HG03432 (cell line): ENCODE measurements at regions not wholly inside any gene's neighbourhood (a gene's known extent, or its start where the extent isn't known, plus 50 kb on each side); places are given as distances from the start of the nearest gene placed in this dataset.

Experiments used
- ATAC-seq: cut with Tn5 transposase; IDR thresholded peaks from one replicate; pipeline ENCODE4 v1.9.1; 2021; ENCODE audit warnings: mild to moderate bottlenecking, moderate library complexity; ENCODE audit not compliant: unreplicated experiment

GRCh38 chr6:14705841-14706377, 540.0 kb upstream of the JARID2 start:
- ATAC-seq, result no peak

DNA sequence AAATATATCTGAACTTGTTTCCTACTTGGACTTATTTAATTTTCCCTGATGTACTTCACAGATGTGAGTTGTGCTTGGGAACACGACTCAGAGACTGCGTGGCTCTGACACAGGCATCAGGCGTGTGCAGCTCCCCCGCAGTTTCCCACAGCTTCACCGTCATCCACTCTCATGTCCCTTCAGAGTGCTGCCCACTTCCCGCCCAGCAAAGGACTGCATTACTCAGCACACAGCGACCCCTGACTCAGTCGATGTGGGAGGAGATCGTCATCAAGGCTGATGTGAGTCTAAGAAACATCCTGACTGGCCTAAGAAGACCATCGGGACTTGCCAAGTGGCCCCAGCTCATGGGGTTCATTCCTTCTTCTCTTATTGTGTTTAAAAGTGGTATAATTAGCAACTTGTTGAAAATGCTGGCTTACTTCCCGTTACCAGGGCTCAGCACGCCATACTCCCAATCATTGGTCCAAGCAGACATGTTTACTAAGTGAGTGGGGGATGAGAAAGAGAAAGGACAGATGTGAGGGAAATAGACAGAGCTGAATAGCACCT, 539.4 kb upstream of the JARID2 start:
- no peak for ATAC-seq

- ATAC-seq, result no peak
Observed at GRCh38 chr6:14707276-14707675, 538.6 kb upstream of the JARID2 start.

DNA sequence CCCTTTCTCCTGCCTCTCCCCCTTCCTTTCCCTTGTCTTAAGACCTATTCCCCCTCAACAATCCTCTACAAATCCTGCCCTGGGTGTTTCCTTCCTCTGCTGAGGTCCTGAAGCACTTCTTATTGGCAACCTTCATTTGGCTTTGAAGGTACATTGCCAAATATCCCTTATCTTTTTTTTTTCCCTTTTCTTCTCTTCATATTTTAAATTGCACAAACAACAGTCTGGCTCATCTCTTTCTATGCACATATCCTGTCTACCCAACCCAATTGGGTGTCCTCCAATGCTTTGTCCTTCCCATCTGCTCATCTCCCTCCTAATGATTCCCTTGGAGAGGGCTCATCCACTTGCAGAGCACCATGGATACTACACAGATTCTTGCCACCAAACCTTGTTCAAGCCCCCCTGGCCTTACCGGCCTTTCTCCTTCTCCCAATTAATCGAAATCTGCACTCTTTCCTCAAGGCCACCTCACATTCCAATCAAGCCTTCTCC, 537.9 kb upstream of the JARID2 start:
- no peak for ATAC-seq

- ATAC-seq, result no peak
Observed at GRCh38 chr6:14709066-14709670, 536.7 kb upstream of the JARID2 start.

- ATAC-seq, result no peak
Observed at GRCh38 chr6:14709900-14710299, 536.0 kb upstream of the JARID2 start.

- no peak for ATAC-seq
Observed at GRCh38 chr6:14710421-14710820, 535.4 kb upstream of the JARID2 start.

GRCh38 chr6:14711056-14711703, 534.7 kb upstream of the JARID2 start:
- ATAC-seq, result no peak

DNA sequence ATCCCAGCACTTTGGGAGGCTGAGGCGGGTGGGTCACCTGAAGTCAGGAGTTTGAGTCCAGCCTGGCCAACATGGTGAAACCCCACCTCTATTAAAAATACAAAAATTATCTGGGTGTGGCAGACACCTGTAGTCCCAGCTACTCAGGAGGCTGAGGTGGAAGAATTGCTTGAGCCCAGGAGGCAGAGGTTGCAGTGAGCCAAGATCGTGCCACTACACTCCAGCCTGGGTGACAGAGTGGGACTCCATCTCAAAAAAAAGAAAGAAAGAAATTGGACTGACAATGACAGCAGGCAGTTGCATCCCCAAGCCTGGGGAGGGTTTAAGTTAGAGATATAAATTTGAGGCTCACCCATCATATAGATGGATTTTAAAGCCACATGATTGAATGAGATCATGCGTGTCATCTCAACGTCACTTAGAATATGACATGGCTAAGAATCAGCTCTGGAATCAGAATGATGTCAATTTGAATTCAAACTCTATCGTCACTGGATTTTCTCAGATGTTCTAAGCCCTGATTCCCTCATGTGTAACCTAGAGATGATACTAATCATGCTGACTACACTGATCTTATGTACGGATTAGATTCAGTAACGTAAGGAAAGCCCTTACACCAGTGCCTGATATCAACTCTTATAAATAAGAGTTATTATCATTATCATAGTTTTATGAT, 534.0 kb upstream of the JARID2 start:
- no peak for ATAC-seq

GRCh38 chr6:14713008-14713960, 532.6 kb upstream of the JARID2 start:
- ATAC-seq, result no peak

DNA sequence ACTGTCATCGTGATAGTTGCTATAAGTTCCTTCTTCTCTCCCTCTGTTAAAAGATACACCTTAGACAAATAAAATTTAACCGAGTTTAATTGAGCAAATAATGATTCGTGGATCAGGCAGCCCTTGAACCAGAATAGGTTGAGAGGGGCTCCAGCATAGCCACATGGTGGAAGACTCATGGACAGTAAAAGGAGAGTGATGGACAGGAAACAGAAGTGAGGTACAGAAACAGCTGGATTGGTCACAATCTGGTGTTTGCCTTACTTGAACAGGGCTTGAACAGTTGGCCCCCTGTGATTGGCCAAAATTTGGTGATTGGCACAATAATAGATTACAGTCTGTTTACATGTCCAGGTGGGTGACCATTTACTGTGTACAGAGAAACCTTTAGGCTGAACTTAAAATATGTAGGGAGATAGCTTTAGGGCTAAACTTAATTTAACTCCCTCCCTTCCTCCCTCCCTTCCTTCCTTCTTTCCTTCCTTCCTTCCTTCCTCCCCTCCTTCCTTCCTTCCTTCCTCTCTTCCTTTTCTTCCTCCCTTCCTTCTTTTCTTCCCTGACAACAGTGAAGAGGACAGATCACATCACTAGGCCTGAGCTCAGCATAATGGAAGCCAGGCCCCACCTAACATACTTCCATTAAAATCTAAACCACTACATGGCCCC, 531.8 kb upstream of the JARID2 start:
- no peak for ATAC-seq

GRCh38 chr6:14715076-14715475, 530.8 kb upstream of the JARID2 start:
- ATAC-seq, result no peak

GRCh38 chr6:14716499-14717146, 529.2 kb upstream of the JARID2 start:
- no peak for ATAC-seq

- ATAC-seq, result no peak
Observed at GRCh38 chr6:14717307-14717706, 528.6 kb upstream of the JARID2 start.

DNA sequence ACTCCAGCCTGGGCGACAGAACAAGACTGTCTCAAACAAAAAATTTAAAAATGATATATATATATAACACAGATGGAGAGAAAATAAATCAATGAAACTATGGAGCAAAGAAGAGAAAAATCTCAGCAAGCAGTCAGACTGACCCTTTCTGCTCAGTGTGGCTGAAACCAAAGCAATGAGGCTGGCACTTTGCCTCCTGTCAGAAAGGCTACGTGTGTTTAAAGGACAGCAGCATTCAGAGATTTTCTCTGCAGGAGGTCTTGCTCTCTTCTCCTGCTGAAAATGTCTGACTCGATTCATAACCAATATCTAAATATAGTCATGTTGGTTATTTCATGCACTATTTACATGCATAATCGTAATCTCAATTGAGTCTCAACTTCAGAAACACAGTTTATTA, 527.0 kb upstream of the JARID2 start:
- no peak for ATAC-seq

DNA sequence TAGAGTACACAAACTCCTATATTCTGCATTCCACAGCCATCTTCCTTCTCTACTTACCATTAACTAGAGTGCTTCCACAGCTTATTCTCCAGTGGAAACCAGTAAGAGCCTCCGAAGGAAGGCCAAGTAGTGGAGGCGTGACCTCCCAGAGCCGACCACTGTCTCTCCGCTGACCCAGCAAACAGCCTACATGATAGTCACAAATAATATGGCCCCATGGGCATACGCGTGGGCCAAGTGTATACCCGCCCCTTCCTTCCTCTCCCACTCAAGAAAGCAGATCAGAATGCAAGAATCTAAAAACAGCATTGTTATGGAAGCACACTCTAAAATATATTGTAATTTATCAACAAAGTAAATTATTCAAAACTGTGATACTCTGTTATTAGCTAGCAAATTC, 526.6 kb upstream of the JARID2 start:
- ATAC-seq, result no peak

- ATAC-seq, result no peak
Observed at GRCh38 chr6:14720411-14721102, 525.3 kb upstream of the JARID2 start.

GRCh38 chr6:14721103-14721758, 524.6 kb upstream of the JARID2 start:
- no peak for ATAC-seq
